ENCODE measurements at regions not wholly inside any gene's neighbourhood (a gene's known extent, or its start where the extent isn't known, plus 50 kb on each side); places are given as distances from the start of the nearest gene placed in this dataset.
"Not testable (repeated sequence)": the region's sequence is repeated elsewhere in the genome, so short reads cannot be mapped to it uniquely, and the experiment has no call there.

GRCh38 chr2:183838295-183838694, 714.1 kb downstream of the NUP35 start:
- H3K36me3 ChIP-seq (replicated peaks in 1 of 2; ENCODE audit: control insufficient read depth in 1 of 2, insufficient read depth in 2 of 2, low read length in 1 of 2), result no peaks in the 10 kb centered on the region
- no peak overlapping the region for H2AFZ ChIP-seq (ENCODE audit: low read depth)
- H3K9ac ChIP-seq, result no peak overlapping the region
- no peaks in the 10 kb centered on the region for H4K20me1 ChIP-seq (ENCODE audit: insufficient read depth)
- H3K4me3 ChIP-seq (ENCODE audit: low read depth in 2 of 2, low read length in 1 of 2), result no peak overlapping the region
- no peaks in the 10 kb centered on the region for H3K27me3 ChIP-seq (ENCODE audit: insufficient read depth)
- DNase-seq, result no peak
- H3K4me2 ChIP-seq, result no peak overlapping the region
- H3K79me2 ChIP-seq (ENCODE audit: insufficient read depth), result no peaks in the 10 kb centered on the region
- peaks cover 0 to 7% of the 10 kb centered on the region in 2 experiments; a peak in 1 of 4 replicates for H3K4me1 ChIP-seq (ENCODE audit: control insufficient read depth in 1 of 2, insufficient read depth in 2 of 2, low read depth in 1 of 2, low read length in 1 of 2)
- H3K27ac ChIP-seq (ENCODE audit: low read depth in 2 of 2, low read length in 1 of 2), result no peak overlapping the region
- H3K9me3 ChIP-seq, result no peaks in the 10 kb centered on the region
- H3F3A ChIP-seq (replicated peaks; ENCODE audit: insufficient read depth), result no peaks in the 10 kb centered on the region
- TF ChIP-seq MXI1 (IDR thresholded peaks at IDR 0.05; ENCODE audit: low read depth, low read length), result no peak
- TF ChIP-seq REST (IDR thresholded peaks at IDR 0.05; ENCODE audit: low read depth, low read length), result no peak
- TF ChIP-seq RAD21 (IDR thresholded peaks at IDR 0.05; ENCODE audit: low read length), result no peak
- no peaks in the 10 kb centered on the region for H3K9me2 ChIP-seq
- ChIA-PET CTCF (no interaction called here), POLR2A (no interaction called here)
- WGBS (ENCODE audit: low lambda C conversion rate), result 42% methylated on average over 3 of the region's 5 CpGs

GRCh38 chr2:183840061-183840584, 715.9 kb downstream of the NUP35 start:
- DNase-seq, result no peak
- Histone ChIP-seq H3K4me2 (no peak overlapping the region), H3K9me3 (no peaks in the 10 kb centered on the region), H3K27ac (ENCODE audit: low read depth in 2 of 2, low read length in 1 of 2) (no peak overlapping the region), H3K4me1 (ENCODE audit: control insufficient read depth in 1 of 2, insufficient read depth in 2 of 2, low read depth in 1 of 2, low read length in 1 of 2) (peaks cover 0 to 7% of the 10 kb centered on the region in 2 experiments; a peak in 1 of 4 replicates), H2AFZ (ENCODE audit: low read depth) (no peak overlapping the region), H3K4me3 (ENCODE audit: low read depth in 2 of 2, low read length in 1 of 2) (no peak overlapping the region), H3K9me2 (no peaks in the 10 kb centered on the region), H4K20me1 (ENCODE audit: insufficient read depth) (no peaks in the 10 kb centered on the region), H3F3A (replicated peaks; ENCODE audit: insufficient read depth) (no peaks in the 10 kb centered on the region), H3K9ac (no peak overlapping the region), H3K79me2 (ENCODE audit: insufficient read depth) (no peaks in the 10 kb centered on the region), H3K36me3 (replicated peaks in 1 of 2; ENCODE audit: control insufficient read depth in 1 of 2, insufficient read depth in 2 of 2, low read length in 1 of 2) (no peaks in the 10 kb centered on the region), H3K27me3 (ENCODE audit: insufficient read depth) (no peaks in the 10 kb centered on the region)
- ChIA-PET CTCF (no interaction called here), POLR2A (no interaction called here)
- no peak for TF ChIP-seq RAD21 (IDR thresholded peaks at IDR 0.05; ENCODE audit: low read length)
- peak; percentile 70 for TF ChIP-seq GATA2 (CRISPR knock-in tag; IDR thresholded peaks at IDR 0.05)
- no peak for TF ChIP-seq TAF1 (IDR thresholded peaks at IDR 0.05; ENCODE audit: borderline replicate concordance, low read depth, low read length)
- 18% methylated on average over 4 of the region's 4 CpGs for WGBS (ENCODE audit: low lambda C conversion rate)

GRCh38 chr2:183849826-183850225, 725.6 kb downstream of the NUP35 start:
- H3K27ac ChIP-seq (ENCODE audit: low read depth in 2 of 2, low read length in 1 of 2); H3K36me3 ChIP-seq (replicated peaks in 1 of 2; ENCODE audit: control insufficient read depth in 1 of 2, insufficient read depth in 2 of 2, low read length in 1 of 2); H3K9me2 ChIP-seq; H4K20me1 ChIP-seq (ENCODE audit: insufficient read depth); H3K9me3 ChIP-seq; H3K4me2 ChIP-seq; H2AFZ ChIP-seq (ENCODE audit: low read depth); H3K9ac ChIP-seq; CTCF ChIA-PET; H3F3A ChIP-seq (replicated peaks; ENCODE audit: insufficient read depth); H3K79me2 ChIP-seq (ENCODE audit: insufficient read depth); POLR2A ChIA-PET; H3K4me3 ChIP-seq (ENCODE audit: low read depth in 2 of 2, low read length in 1 of 2); DNase-seq; H3K4me1 ChIP-seq (ENCODE audit: control insufficient read depth in 1 of 2, insufficient read depth in 2 of 2, low read depth in 1 of 2, low read length in 1 of 2); H3K27me3 ChIP-seq (ENCODE audit: insufficient read depth): not testable (repeated sequence)
- WGBS (ENCODE audit: low lambda C conversion rate), result 61% methylated on average over 10 of the region's 11 CpGs

Measured in SK-N-SH (cell line).